Thymus (tissue), 11 donors: ENCODE measurements at regions not wholly inside any gene's neighbourhood (a gene's known extent, or its start where the extent isn't known, plus 50 kb on each side); places are given as distances from the start of the nearest gene placed in this dataset.
"Not testable (repeated sequence)": the region's sequence is repeated elsewhere in the genome, so short reads cannot be mapped to it uniquely, and the experiment has no call there.

Source experiments
- DNase-seq, 9 donors: peaks; one replicate each; pipeline ENCODE4 v3.0.0-alpha.2; 2013; ENCODE audit warnings: low spot score in 9 of 9, low read depth in 6 of 9, missing footprints in 1 of 9
- H3K27ac ChIP-seq, 2 donors: one replicate each; pipeline ENCODE4 v1.5.1; 2013; ENCODE audit warnings: control low read depth in 1 of 2, low read depth in 1 of 2, low read length in 1 of 2, mild to moderate bottlenecking in 1 of 2, moderate library complexity in 1 of 2
- H3K27me3 ChIP-seq, 2 donors: one replicate each; pipeline ENCODE4 v1.5.1; 2013; ENCODE audit warnings: low read length in 1 of 2; ENCODE audit not compliant: control insufficient read depth in 2 of 2, insufficient read depth in 1 of 2
- H3K36me3 ChIP-seq, 2 donors: one replicate each; pipeline ENCODE4 v1.5.1; 2013; ENCODE audit warnings: low read length in 1 of 2, mild to moderate bottlenecking in 1 of 2, moderate library complexity in 1 of 2; ENCODE audit not compliant: control insufficient read depth in 2 of 2, insufficient read depth in 2 of 2
- H3K4me1 ChIP-seq, 2 donors: one replicate each; pipeline ENCODE4 v1.5.1; 2013; ENCODE audit warnings: low read length in 2 of 2; ENCODE audit not compliant: control insufficient read depth in 2 of 2, insufficient read depth in 2 of 2
- H3K4me3 ChIP-seq, 2 donors: one replicate each; pipeline ENCODE4 v1.5.1; 2013; ENCODE audit warnings: low read length in 2 of 2, control low read depth in 1 of 2, mild to moderate bottlenecking in 1 of 2
- H3K9me3 ChIP-seq, 2 donors: one replicate each; pipeline ENCODE4 v1.5.1; 2013; ENCODE audit warnings: low read length in 1 of 2, mild to moderate bottlenecking in 1 of 2; ENCODE audit not compliant: control insufficient read depth in 2 of 2, insufficient read depth in 1 of 2
- WGBS: extraction: QIAGEN DNeasy Blood & Tissue Kit; methylation state at CpG from one replicate; pipeline ENCODE4 v1.1.7; 2013; 5-methylcytosine and 5-hydroxymethylcytosine counted together
- donor health status: healthy.

- 98% methylated on average over 4 of the region's 4 CpGs for WGBS
- not testable (repeated sequence) for H3K27ac ChIP-seq, H3K4me1 ChIP-seq, H3K36me3 ChIP-seq, H3K9me3 ChIP-seq, DNase-seq, H3K27me3 ChIP-seq, H3K4me3 ChIP-seq
Measured at GRCh38 chr1:101174298-101174697, 62.5 kb upstream of the S1PR1 start.

GRCh38 chr1:101170506-101171050, 66.2 kb upstream of the S1PR1 start:
- DNase-seq: no peak
- no peaks in the 10 kb centered on the region for H3K4me1 ChIP-seq
- H3K9me3 ChIP-seq: no peaks in the 10 kb centered on the region
- no peaks in the 10 kb centered on the region for H3K36me3 ChIP-seq
- no peaks in the 10 kb centered on the region for H3K27me3 ChIP-seq
- no peak overlapping the region for H3K27ac ChIP-seq
- no peak overlapping the region for H3K4me3 ChIP-seq
- 98% methylated on average over 4 of the region's 4 CpGs for WGBS

- Histone ChIP-seq H3K27me3 (no peaks in the 10 kb centered on the region), H3K36me3 (no peaks in the 10 kb centered on the region), H3K9me3 (no peaks in the 10 kb centered on the region), H3K27ac (no peak overlapping the region), H3K4me1 (no peaks in the 10 kb centered on the region), H3K4me3 (no peak overlapping the region)
- DNase-seq: no peak
Measured at GRCh38 chr1:101167891-101168290, 68.9 kb upstream of the S1PR1 start.

- no peaks in the 10 kb centered on the region for H3K36me3 ChIP-seq
- no peak overlapping the region for H3K27ac ChIP-seq
- DNase-seq: no peak
- no peaks in the 10 kb centered on the region for H3K4me1 ChIP-seq
- H3K4me3 ChIP-seq: no peak overlapping the region
- no peaks in the 10 kb centered on the region for H3K27me3 ChIP-seq
- H3K9me3 ChIP-seq: no peaks in the 10 kb centered on the region
- WGBS: 97% methylated on average over 1 of the region's 1 CpG
Measured at GRCh38 chr1:101166583-101167120, 70.2 kb upstream of the S1PR1 start.

- no peaks in the 10 kb centered on the region for H3K9me3 ChIP-seq
Measured at GRCh38 chr1:101165954-101166353, 70.9 kb upstream of the S1PR1 start.

GRCh38 chr1:101165532-101165931, 71.3 kb upstream of the S1PR1 start:
- Histone ChIP-seq H3K36me3 (no peaks in the 10 kb centered on the region), H3K4me1 (no peaks in the 10 kb centered on the region), H3K27me3 (no peaks in the 10 kb centered on the region), H3K9me3 (no peaks in the 10 kb centered on the region), H3K27ac (no peak overlapping the region), H3K4me3 (no peak overlapping the region)
- 96% methylated on average over 1 of the region's 1 CpG for WGBS
- no peak for DNase-seq

More at GRCh38 chr1:101165954-101166353, 70.9 kb upstream of the S1PR1 start:
- H3K27ac ChIP-seq: no peak overlapping the region
- H3K27me3 ChIP-seq: no peaks in the 10 kb centered on the region
- H3K4me3 ChIP-seq: no peak overlapping the region
- DNase-seq: no peak
- H3K4me1 ChIP-seq: no peaks in the 10 kb centered on the region
- no peaks in the 10 kb centered on the region for H3K36me3 ChIP-seq

- Histone ChIP-seq H3K27ac (no peak overlapping the region), H3K9me3 (no peaks in the 10 kb centered on the region), H3K27me3 (no peaks in the 10 kb centered on the region), H3K36me3 (no peaks in the 10 kb centered on the region), H3K4me1 (no peaks in the 10 kb centered on the region), H3K4me3 (no peak overlapping the region)
- WGBS: 95% methylated on average over 3 of the region's 3 CpGs
- no peak for DNase-seq
Measured at GRCh38 chr1:101164776-101165175, 72.0 kb upstream of the S1PR1 start.

- no peaks in the 10 kb centered on the region for H3K36me3 ChIP-seq
- H3K9me3 ChIP-seq: no peaks in the 10 kb centered on the region
- no peaks in the 10 kb centered on the region for H3K4me1 ChIP-seq
- no peak overlapping the region for H3K4me3 ChIP-seq
- H3K27ac ChIP-seq: no peak overlapping the region
- WGBS: 96% methylated on average over 7 of the region's 7 CpGs
- no peaks in the 10 kb centered on the region for H3K27me3 ChIP-seq
- DNase-seq: no peak
Measured at GRCh38 chr1:101162736-101163735, 73.8 kb upstream of the S1PR1 start.

- no peaks in the 10 kb centered on the region for H3K4me1 ChIP-seq
- no peak overlapping the region for H3K4me3 ChIP-seq
- H3K9me3 ChIP-seq: no peaks in the 10 kb centered on the region
- no peaks in the 10 kb centered on the region for H3K36me3 ChIP-seq
- H3K27me3 ChIP-seq: no peaks in the 10 kb centered on the region
- no peak overlapping the region for H3K27ac ChIP-seq
- WGBS: 92% methylated on average over 3 of the region's 3 CpGs
- no peak for DNase-seq
Measured at GRCh38 chr1:101162300-101162699, 74.5 kb upstream of the S1PR1 start.
